NCI-H82 treated with DMSO at 0.1 percent for 48 hours (cell line): ENCODE measurements at regions not wholly inside any gene's neighbourhood (a gene's known extent, or its start where the extent isn't known, plus 50 kb on each side); places are given as distances from the start of the nearest gene placed in this dataset.
"Not testable (repeated sequence)": the region's sequence is repeated elsewhere in the genome, so short reads cannot be mapped to it uniquely, and the experiment has no call there.

Experiments
- DNase-seq: peaks from one replicate; lab custom pipeline; 2025; ENCODE audit not compliant: unreplicated experiment; lab: John Stamatoyannopoulos, UW

GRCh38 chr1:199482426-199482825, 545.1 kb upstream of the NR5A2 start:
- DNase-seq = no peak

GRCh38 chr1:199489594-199489993, 537.9 kb upstream of the NR5A2 start:
- DNase-seq = no peak

- DNase-seq = no peak
Measured at GRCh38 chr1:199490769-199491527, 536.6 kb upstream of the NR5A2 start.

GRCh38 chr1:199495432-199495831, 532.1 kb upstream of the NR5A2 start:
- DNase-seq = no peak

GRCh38 chr1:199498802-199499201, 528.7 kb upstream of the NR5A2 start:
- DNase-seq = not testable (repeated sequence)

- DNase-seq = no peak
Measured at GRCh38 chr1:199508072-199508471, 519.4 kb upstream of the NR5A2 start.

GRCh38 chr1:199508653-199509052, 518.9 kb upstream of the NR5A2 start:
- DNase-seq = no peak

- no peak for DNase-seq
Measured at GRCh38 chr1:199509456-199509855, 518.1 kb upstream of the NR5A2 start.

GRCh38 chr1:199510314-199510713, 517.2 kb upstream of the NR5A2 start:
- DNase-seq = no peak

- DNase-seq = peak; percentile 47
Measured at GRCh38 chr1:199512037-199512710, 515.3 kb upstream of the NR5A2 start.

- no peak for DNase-seq
Measured at GRCh38 chr1:199515261-199515660, 512.2 kb upstream of the NR5A2 start.

GRCh38 chr1:199522338-199522737, 505.2 kb upstream of the NR5A2 start:
- DNase-seq = no peak

- no peak for DNase-seq
Measured at GRCh38 chr1:199522936-199523335, 504.6 kb upstream of the NR5A2 start.

GRCh38 chr1:199529324-199529723, 498.2 kb upstream of the NR5A2 start:
- DNase-seq = no peak

GRCh38 chr1:199533361-199533760, 494.1 kb upstream of the NR5A2 start:
- not testable (repeated sequence) for DNase-seq

GRCh38 chr1:199545780-199546179, 481.7 kb upstream of the NR5A2 start:
- no peak for DNase-seq

GRCh38 chr1:199546323-199546722, 481.2 kb upstream of the NR5A2 start:
- no peak for DNase-seq

- DNase-seq = no peak
Measured at GRCh38 chr1:199549421-199549820, 478.1 kb upstream of the NR5A2 start.

- no peak for DNase-seq
Measured at GRCh38 chr1:199550199-199551065, 477.1 kb upstream of the NR5A2 start.

- peak; percentile 51 for DNase-seq
Measured at GRCh38 chr1:199551967-199552565, 475.4 kb upstream of the NR5A2 start.

- no peak for DNase-seq
Measured at GRCh38 chr1:199553104-199553503, 474.4 kb upstream of the NR5A2 start.
